AG04449 (cell line): ENCODE measurements at regions not wholly inside any gene's neighbourhood (a gene's known extent, or its start where the extent isn't known, plus 50 kb on each side); places are given as distances from the start of the nearest gene placed in this dataset.

Experiments
- CTCF ChIA-PET: fragments of 350-600 bp; formaldehyde crosslinking; extraction: SDS; loops from one replicate; lab custom pipeline; 2021; ENCODE audit warnings: antibody characterized with exemption; lab: Yijun Ruan, JAX
- POLR2A ChIA-PET: fragments of 400-600, 350-600 bp; formaldehyde crosslinking; extraction: SDS; loops from one replicate; lab custom pipeline; 2020; ENCODE audit warnings: antibody characterized with exemption, inconsistent platforms; lab: Yijun Ruan, JAX
- DNase-seq: peaks from one replicate; pipeline ENCODE4 v3.0.0-alpha.2; 2010; ENCODE audit warnings: low read depth, low spot score
- H3K4me3 ChIP-seq: 2 replicates; pipeline ENCODE4 v1.5.1; 2011; ENCODE audit warnings: low read depth, mild to moderate bottlenecking, control low read depth, low read length
- CTCF ChIP-seq: IDR thresholded peaks from one replicate; pipeline ENCODE4 v1.5.1; 2011; ENCODE audit warnings: mild to moderate bottlenecking, moderate library complexity, low read length, control low read depth, inconsistent platforms; ENCODE audit not compliant: insufficient read depth; ENCODE audit errors: missing control alignments

- POLR2A ChIA-PET, result no interaction called here
- CTCF ChIA-PET, result no interaction called here
- no peak for DNase-seq
- H3K4me3 ChIP-seq, result no peak overlapping the region
- TF ChIP-seq CTCF, result no peak
Measured at GRCh38 chr1:234899041-234899729, 229.5 kb downstream of the TOMM20 start.

- no peak overlapping the region for H3K4me3 ChIP-seq
- DNase-seq, result no peak
- no peak for TF ChIP-seq CTCF
- ChIA-PET CTCF (no interaction called here), POLR2A (no interaction called here)
Measured at GRCh38 chr1:234898455-234899033, 230.1 kb downstream of the TOMM20 start.

- POLR2A ChIA-PET, result interaction anchor here (0.5 kb wide), 1 partner anchor 276 kb away, joined by 3 read pairs; no protein-coding TSS in a partner anchor
- CTCF ChIA-PET, result no interaction called here
- H3K4me3 ChIP-seq, result no peak overlapping the region
- DNase-seq, result no peak
- TF ChIP-seq CTCF, result no peak
Measured at GRCh38 chr1:234897754-234898454, 230.7 kb downstream of the TOMM20 start.

GRCh38 chr1:234897390-234897749 lies 231.3 kb downstream of the TOMM20 start:
- POLR2A ChIA-PET, result no interaction called here
- no peak overlapping the region for H3K4me3 ChIP-seq
- no peak for DNase-seq
- no peak for TF ChIP-seq CTCF
- CTCF ChIA-PET, result no interaction called here

- DNase-seq, result no peak
- TF ChIP-seq CTCF, result no peak
- POLR2A ChIA-PET, result no interaction called here
- H3K4me3 ChIP-seq, result no peak overlapping the region
- CTCF ChIA-PET, result no interaction called here
Measured at GRCh38 chr1:234896477-234897389, 231.9 kb downstream of the TOMM20 start.
